ENCODE measurements at regions not wholly inside any gene's neighbourhood (a gene's known extent, or its start where the extent isn't known, plus 50 kb on each side); places are given as distances from the start of the nearest gene placed in this dataset.

DNA sequence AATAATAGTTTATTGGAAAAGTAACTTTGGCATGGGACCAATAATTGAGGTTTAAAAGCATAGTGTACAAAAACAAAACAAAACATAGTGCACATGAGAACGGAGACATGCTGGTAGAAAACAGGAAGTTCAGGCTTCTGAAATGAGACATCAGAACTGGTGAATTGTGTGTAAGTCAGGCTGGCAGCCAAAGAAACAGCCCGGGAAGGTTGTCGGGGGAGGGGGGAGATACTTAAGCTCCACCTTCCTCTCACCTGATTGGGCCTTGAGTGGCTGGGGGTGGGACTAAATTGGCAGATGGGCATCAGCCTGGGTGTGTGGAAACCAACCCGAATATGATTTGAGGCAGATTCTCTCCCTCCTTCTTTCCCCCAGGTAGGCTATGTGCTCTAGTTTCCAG, 256.3 kb downstream of the SMARCA2 start:
- DNase-seq (ENCODE audit: low read depth, low spot score): peak; percentile 66
- TF ChIP-seq JUN (IDR thresholded peaks at IDR 0.05; ENCODE audit: borderline replicate concordance, insufficient read depth, insufficient read length, low read depth) (no peak), GATA2 (IDR thresholded peaks at IDR 0.05; ENCODE audit: insufficient read depth, insufficient read length, low read depth, low read length) (no peak)
- TF ChIP-seq, protein P1, sequence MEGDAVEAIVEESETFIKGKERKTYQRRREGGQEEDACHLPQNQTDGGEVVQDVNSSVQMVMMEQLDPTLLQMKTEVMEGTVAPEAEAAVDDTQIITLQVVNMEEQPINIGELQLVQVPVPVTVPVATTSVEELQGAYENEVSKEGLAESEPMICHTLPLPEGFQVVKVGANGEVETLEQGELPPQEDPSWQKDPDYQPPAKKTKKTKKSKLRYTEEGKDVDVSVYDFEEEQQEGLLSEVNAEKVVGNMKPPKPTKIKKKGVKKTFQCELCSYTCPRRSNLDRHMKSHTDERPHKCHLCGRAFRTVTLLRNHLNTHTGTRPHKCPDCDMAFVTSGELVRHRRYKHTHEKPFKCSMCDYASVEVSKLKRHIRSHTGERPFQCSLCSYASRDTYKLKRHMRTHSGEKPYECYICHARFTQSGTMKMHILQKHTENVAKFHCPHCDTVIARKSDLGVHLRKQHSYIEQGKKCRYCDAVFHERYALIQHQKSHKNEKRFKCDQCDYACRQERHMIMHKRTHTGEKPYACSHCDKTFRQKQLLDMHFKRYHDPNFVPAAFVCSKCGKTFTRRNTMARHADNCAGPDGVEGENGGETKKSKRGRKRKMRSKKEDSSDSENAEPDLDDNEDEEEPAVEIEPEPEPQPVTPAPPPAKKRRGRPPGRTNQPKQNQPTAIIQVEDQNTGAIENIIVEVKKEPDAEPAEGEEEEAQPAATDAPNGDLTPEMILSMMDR (IDR thresholded peaks at IDR 0.05; ENCODE audit: extremely low read depth in 1 of 2, insufficient read depth in 1 of 2, low read depth in 1 of 2, low read length in 2 of 2): no peak
- TF ChIP-seq, protein P2, sequence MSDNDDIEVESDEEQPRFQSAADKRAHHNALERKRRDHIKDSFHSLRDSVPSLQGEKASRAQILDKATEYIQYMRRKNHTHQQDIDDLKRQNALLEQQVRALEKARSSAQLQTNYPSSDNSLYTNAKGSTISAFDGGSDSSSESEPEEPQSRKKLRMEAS (IDR thresholded peaks at IDR 0.05; ENCODE audit: insufficient read depth, insufficient read length): no peak
- H3K36me3 ChIP-seq (ENCODE audit: control insufficient read depth in 2 of 2, extremely low read depth in 1 of 2, insufficient read depth in 2 of 2, low read length in 2 of 2): no peaks in the 10 kb centered on the region
- H3K9me3 ChIP-seq (replicated peaks; ENCODE audit: control insufficient read depth, insufficient read depth, low read length): no peaks in the 10 kb centered on the region
- ChIA-PET POLR2A (no interaction called here), CTCF (no interaction called here)
- peak; percentile 26 for FAIRE-seq
- H3K27me3 ChIP-seq (ENCODE audit: control insufficient read depth in 2 of 2, insufficient read depth in 2 of 2, low read length in 2 of 2): no peaks in the 10 kb centered on the region
- H3K4me2 ChIP-seq (ENCODE audit: insufficient read depth, low read length): no peak overlapping the region
- no peaks in the 10 kb centered on the region for H3K9me1 ChIP-seq (replicated peaks; ENCODE audit: control insufficient read depth, extremely low read depth, insufficient read depth, low read length)
- no TSS peak for BruUV-seq (replicated peaks)
- no peaks in the 10 kb centered on the region for H3K4me1 ChIP-seq (ENCODE audit: control insufficient read depth, extremely low read depth, insufficient read depth, low read length)
- no peaks in the 10 kb centered on the region for H4K20me1 ChIP-seq (replicated peaks; ENCODE audit: control insufficient read depth, extremely low read depth, insufficient read depth, low read length)
- intact Hi-C loops (cut with micrococcal nuclease) (no loop called here), dilution Hi-C loops (cut with MboI; ENCODE audit: extremely low pct_ligation_motif_present, low sequenced_read_pairs) (no loop called here)
- H2AFZ ChIP-seq (ENCODE audit: low read depth, low read length): no peak overlapping the region
- H3K4me3 ChIP-seq (replicated peaks in 1 of 3; ENCODE audit: insufficient read depth in 1 of 3, low read depth in 1 of 3, low read length in 3 of 3): no peak overlapping the region
- no peak overlapping the region for H3K27ac ChIP-seq (ENCODE audit: insufficient read depth, low read depth, low read length)
- H3K79me2 ChIP-seq (ENCODE audit: control insufficient read depth, insufficient read depth, low read length): no peaks in the 10 kb centered on the region
- no peak overlapping the region for H3K9ac ChIP-seq (replicated peaks; ENCODE audit: extremely low read depth, insufficient read depth, low read length)

DNA sequence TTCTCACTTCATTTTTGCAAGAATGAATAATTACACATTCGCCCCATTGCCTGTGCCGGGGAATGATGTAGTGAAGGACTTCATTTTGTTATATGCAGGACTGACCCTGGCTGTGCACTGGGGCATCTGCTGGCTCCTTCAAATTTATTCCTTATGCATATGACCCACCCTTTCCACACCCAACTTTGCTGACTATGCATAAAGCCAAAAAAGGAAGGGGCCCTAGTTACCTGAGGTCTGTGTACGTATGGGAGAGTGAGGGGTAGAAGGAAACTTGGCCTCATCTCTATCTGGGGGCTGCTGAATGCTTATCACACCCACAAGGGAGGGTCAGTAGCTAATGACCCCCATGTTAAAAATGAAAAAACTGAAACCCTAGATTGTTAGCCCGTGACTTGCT, 259.6 kb downstream of the SMARCA2 start:
- Histone ChIP-seq H2AFZ (ENCODE audit: low read depth, low read length) (no peak overlapping the region), H3K9me3 (replicated peaks; ENCODE audit: control insufficient read depth, insufficient read depth, low read length) (no peaks in the 10 kb centered on the region), H3K4me2 (ENCODE audit: insufficient read depth, low read length) (no peak overlapping the region), H3K27ac (ENCODE audit: insufficient read depth, low read depth, low read length) (no peak overlapping the region), H3K9me1 (replicated peaks; ENCODE audit: control insufficient read depth, extremely low read depth, insufficient read depth, low read length) (no peaks in the 10 kb centered on the region), H3K27me3 (ENCODE audit: control insufficient read depth in 2 of 2, insufficient read depth in 2 of 2, low read length in 2 of 2) (no peaks in the 10 kb centered on the region), H3K4me3 (replicated peaks in 1 of 3; ENCODE audit: insufficient read depth in 1 of 3, low read depth in 1 of 3, low read length in 3 of 3) (no peak overlapping the region), H3K36me3 (ENCODE audit: control insufficient read depth in 2 of 2, extremely low read depth in 1 of 2, insufficient read depth in 2 of 2, low read length in 2 of 2) (no peaks in the 10 kb centered on the region), H3K79me2 (ENCODE audit: control insufficient read depth, insufficient read depth, low read length) (no peaks in the 10 kb centered on the region), H3K4me1 (ENCODE audit: control insufficient read depth, extremely low read depth, insufficient read depth, low read length) (no peaks in the 10 kb centered on the region), H4K20me1 (replicated peaks; ENCODE audit: control insufficient read depth, extremely low read depth, insufficient read depth, low read length) (no peaks in the 10 kb centered on the region), H3K9ac (replicated peaks; ENCODE audit: extremely low read depth, insufficient read depth, low read length) (no peak overlapping the region)
- no peak for FAIRE-seq
- intact Hi-C loops (cut with micrococcal nuclease) (no loop called here), dilution Hi-C loops (cut with MboI; ENCODE audit: extremely low pct_ligation_motif_present, low sequenced_read_pairs) (no loop called here)
- no TSS peak for BruUV-seq (replicated peaks)
- CTCF ChIA-PET: no interaction called here
- POLR2A ChIA-PET: no interaction called here
- DNase-seq (ENCODE audit: low read depth, low spot score): no peak
- TF ChIP-seq POLR2A (IDR thresholded peaks at IDR 0.05; ENCODE audit: low read depth, low read length): no peak
- TF ChIP-seq FOS (IDR thresholded peaks at IDR 0.05; ENCODE audit: borderline replicate concordance, insufficient read depth, low read length): no peak
- no peak for TF ChIP-seq GATA2 (IDR thresholded peaks at IDR 0.05; ENCODE audit: insufficient read depth, insufficient read length, low read depth, low read length)
- no peak for TF ChIP-seq MYC (IDR thresholded peaks at IDR 0.05; ENCODE audit: low read depth, low read length)
- TF ChIP-seq, protein P2 (IDR thresholded peaks at IDR 0.05; ENCODE audit: insufficient read depth, insufficient read length): no peak
- TF ChIP-seq, protein P1 (IDR thresholded peaks at IDR 0.05; ENCODE audit: extremely low read depth in 1 of 2, insufficient read depth in 1 of 2, low read depth in 1 of 2, low read length in 2 of 2): no peak
